ENCODE measurements at regions not wholly inside any gene's neighbourhood (a gene's known extent, or its start where the extent isn't known, plus 50 kb on each side); places are given as distances from the start of the nearest gene placed in this dataset.
"Not testable (repeated sequence)": the region's sequence is repeated elsewhere in the genome, so short reads cannot be mapped to it uniquely, and the experiment has no call there.

DNA sequence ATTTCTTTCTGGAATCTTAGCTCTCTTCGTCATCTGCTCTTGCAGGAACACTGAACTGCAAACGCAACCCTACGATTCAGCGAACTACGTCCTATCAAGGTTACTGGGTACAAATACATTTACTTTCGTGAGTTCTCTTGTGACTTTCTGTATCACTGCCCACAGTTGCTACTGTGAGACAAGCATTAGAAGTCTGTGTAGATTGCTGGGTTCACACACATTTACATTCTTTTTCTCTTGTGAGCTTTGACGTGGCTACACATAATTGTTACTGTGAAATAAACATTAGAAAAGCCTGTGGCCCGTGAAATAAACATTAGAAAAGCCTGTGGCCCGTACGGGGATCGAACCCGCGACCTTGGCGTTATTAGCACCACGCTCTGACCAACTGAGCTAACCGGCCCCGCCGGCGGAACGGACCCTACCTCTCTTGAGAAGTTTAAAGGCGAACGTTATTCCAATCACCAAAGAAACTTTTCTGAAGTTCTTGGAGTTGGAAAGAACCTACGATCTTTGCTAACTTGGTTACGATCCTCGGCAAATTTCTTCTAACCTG, 61.2 kb upstream of the ZNF322 start:
- H3K4me1 Mint-ChIP-seq (ENCODE audit: low read depth); H3K27me3 Mint-ChIP-seq; H3K4me3 Mint-ChIP-seq (ENCODE audit: low read depth); DNase-seq (ENCODE audit: low spot score, unreplicated experiment); H3K9me3 Mint-ChIP-seq (ENCODE audit: low read depth); H3K27ac Mint-ChIP-seq; H3K36me3 Mint-ChIP-seq (ENCODE audit: insufficient read depth): not testable (repeated sequence)

- H3K9me3 Mint-ChIP-seq (ENCODE audit: low read depth), result not testable (repeated sequence)
Measured at GRCh38 chr6:26730019-26730766, 70.6 kb upstream of the ZNF322 start.

GRCh38 chr6:26734776-26735472, 75.4 kb upstream of the ZNF322 start:
- not testable (repeated sequence) for H3K27me3 Mint-ChIP-seq; H3K9me3 Mint-ChIP-seq (ENCODE audit: low read depth); H3K36me3 Mint-ChIP-seq (ENCODE audit: insufficient read depth); H3K4me1 Mint-ChIP-seq (ENCODE audit: low read depth); DNase-seq (ENCODE audit: low spot score, unreplicated experiment); H3K27ac Mint-ChIP-seq; H3K4me3 Mint-ChIP-seq (ENCODE audit: low read depth)

More at GRCh38 chr6:26730019-26730766, 70.6 kb upstream of the ZNF322 start:
- not testable (repeated sequence) for DNase-seq (ENCODE audit: low spot score, unreplicated experiment); H3K4me1 Mint-ChIP-seq (ENCODE audit: low read depth); H3K27ac Mint-ChIP-seq; H3K27me3 Mint-ChIP-seq; H3K36me3 Mint-ChIP-seq (ENCODE audit: insufficient read depth); H3K4me3 Mint-ChIP-seq (ENCODE audit: low read depth)

- H3K4me3 Mint-ChIP-seq (ENCODE audit: low read depth), result no peak overlapping the region
- no peaks in the 10 kb centered on the region for H3K36me3 Mint-ChIP-seq (ENCODE audit: insufficient read depth)
- H3K9me3 Mint-ChIP-seq (ENCODE audit: low read depth), result no peaks in the 10 kb centered on the region
- H3K27ac Mint-ChIP-seq, result no peak overlapping the region
- H3K4me1 Mint-ChIP-seq (ENCODE audit: low read depth), result peaks cover 3% of the 10 kb centered on the region
- no peak for TF ChIP-seq CTCF (IDR thresholded peaks at IDR 0.05; ENCODE audit: unreplicated experiment)
- H3K27me3 Mint-ChIP-seq, result peaks cover 18% of the 10 kb centered on the region
- no peak for DNase-seq (ENCODE audit: low spot score, unreplicated experiment)
Measured at GRCh38 chr6:26739811-26740210, 80.3 kb upstream of the ZNF322 start.

DNA sequence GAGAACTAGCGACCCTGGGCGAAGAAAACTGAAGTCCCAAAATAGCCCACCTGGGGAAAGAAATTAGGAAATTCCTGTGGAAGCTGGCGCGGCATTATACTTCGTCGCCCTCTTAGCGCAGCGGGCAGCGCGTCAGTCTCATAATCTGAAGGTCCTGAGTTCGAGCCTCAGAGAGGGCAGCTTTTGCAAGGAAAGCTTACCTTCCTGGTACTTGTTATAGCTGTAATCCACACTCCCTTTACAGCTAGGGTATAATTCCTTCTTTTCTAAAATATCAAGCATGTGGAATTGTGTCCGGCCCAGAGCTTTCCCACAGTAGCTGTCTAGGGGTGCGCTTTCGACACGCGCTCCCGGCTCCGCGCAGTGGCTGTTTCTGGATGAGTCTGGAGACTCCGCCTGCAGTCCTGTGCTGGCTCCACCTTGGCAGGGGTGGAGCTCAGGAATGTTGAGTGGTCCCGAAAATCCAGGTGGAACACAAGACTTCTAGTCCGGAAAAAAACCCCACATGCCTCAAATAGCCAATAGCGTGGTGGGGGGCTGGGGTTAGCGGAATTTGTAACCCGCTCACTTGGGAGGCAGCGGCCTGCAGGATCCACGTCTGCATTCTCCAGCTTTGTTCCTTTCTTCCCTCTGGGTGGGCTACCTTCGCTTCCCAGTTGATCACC, 83.7 kb upstream of the ZNF322 start:
- peaks cover 34% of the 10 kb centered on the region for H3K27me3 Mint-ChIP-seq
- H3K4me3 Mint-ChIP-seq (ENCODE audit: low read depth), result peak overlapping the region; percentile 92
- peak; percentile 29 for DNase-seq (ENCODE audit: low spot score, unreplicated experiment)
- peaks cover 1% of the 10 kb centered on the region for H3K36me3 Mint-ChIP-seq (ENCODE audit: insufficient read depth)
- TF ChIP-seq CTCF (IDR thresholded peaks at IDR 0.05; ENCODE audit: unreplicated experiment), result no peak
- peaks cover 5% of the 10 kb centered on the region for H3K9me3 Mint-ChIP-seq (ENCODE audit: low read depth)
- H3K4me1 Mint-ChIP-seq (ENCODE audit: low read depth), result peaks cover 5% of the 10 kb centered on the region
- peak overlapping the region; percentile 98 for H3K27ac Mint-ChIP-seq

GRCh38 chr6:26743941-26744699, 84.6 kb upstream of the ZNF322 start:
- no peak for TF ChIP-seq CTCF (IDR thresholded peaks at IDR 0.05; ENCODE audit: unreplicated experiment)
- Mint-ChIP-seq H3K9me3 (ENCODE audit: low read depth) (peaks cover 5% of the 10 kb centered on the region), H3K4me1 (ENCODE audit: low read depth) (peaks cover 5% of the 10 kb centered on the region), H3K27ac (peak overlapping the region; percentile 98), H3K27me3 (peaks cover 43% of the 10 kb centered on the region), H3K4me3 (ENCODE audit: low read depth) (peak overlapping the region; percentile 92), H3K36me3 (ENCODE audit: insufficient read depth) (peaks cover 1% of the 10 kb centered on the region)
- DNase-seq (ENCODE audit: low spot score, unreplicated experiment), result no peak

GRCh38 chr6:26744837-26745282, 85.3 kb upstream of the ZNF322 start:
- Mint-ChIP-seq H3K27me3 (peaks cover 50% of the 10 kb centered on the region), H3K4me3 (ENCODE audit: low read depth) (peak overlapping the region; percentile 92), H3K27ac (peak overlapping the region; percentile 98)
- not testable (repeated sequence) for H3K4me1 Mint-ChIP-seq (ENCODE audit: low read depth); H3K36me3 Mint-ChIP-seq (ENCODE audit: insufficient read depth); DNase-seq (ENCODE audit: low spot score, unreplicated experiment); H3K9me3 Mint-ChIP-seq (ENCODE audit: low read depth)

DNA sequence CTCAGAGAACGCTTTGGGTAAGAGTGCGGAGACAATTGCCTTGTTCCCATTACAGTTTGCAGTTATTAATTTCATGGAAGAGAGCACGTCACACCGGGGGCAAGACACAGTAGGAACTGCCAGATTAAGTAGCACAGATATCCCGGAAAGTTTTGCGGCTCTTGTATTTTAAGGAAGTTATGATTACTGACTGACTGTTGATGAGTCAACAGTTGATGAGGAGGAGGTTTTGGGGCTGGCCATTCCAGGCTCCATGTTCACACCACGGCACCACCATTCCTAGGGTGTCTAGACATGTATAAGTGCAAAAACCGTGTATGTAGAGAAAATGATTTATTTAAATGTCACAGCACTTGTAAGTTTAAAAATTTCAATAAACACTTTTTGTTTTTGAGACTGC, 86.4 kb upstream of the ZNF322 start:
- not testable (repeated sequence) for DNase-seq (ENCODE audit: low spot score, unreplicated experiment); H3K4me3 Mint-ChIP-seq (ENCODE audit: low read depth); H3K9me3 Mint-ChIP-seq (ENCODE audit: low read depth); H3K36me3 Mint-ChIP-seq (ENCODE audit: insufficient read depth); H3K4me1 Mint-ChIP-seq (ENCODE audit: low read depth); H3K27ac Mint-ChIP-seq
- H3K27me3 Mint-ChIP-seq, result peaks cover 57% of the 10 kb centered on the region

GRCh38 chr6:26749126-26749758, 89.7 kb upstream of the ZNF322 start:
- not testable (repeated sequence) for H3K4me3 Mint-ChIP-seq (ENCODE audit: low read depth)

More at GRCh38 chr6:26749126-26749758, 89.7 kb upstream of the ZNF322 start:
- H3K27ac Mint-ChIP-seq; DNase-seq (ENCODE audit: low spot score, unreplicated experiment); H3K36me3 Mint-ChIP-seq (ENCODE audit: insufficient read depth); H3K4me1 Mint-ChIP-seq (ENCODE audit: low read depth); H3K9me3 Mint-ChIP-seq (ENCODE audit: low read depth): not testable (repeated sequence)
- H3K27me3 Mint-ChIP-seq, result peaks cover 45% of the 10 kb centered on the region

All from progenitor cell of endocrine pancreas (in vitro differentiated cells).